Skeletal muscle cell (primary cell): ENCODE measurements at regions not wholly inside any gene's neighbourhood (a gene's known extent, or its start where the extent isn't known, plus 50 kb on each side); places are given as distances from the start of the nearest gene placed in this dataset.
"Not testable (repeated sequence)": the region's sequence is repeated elsewhere in the genome, so short reads cannot be mapped to it uniquely, and the experiment has no call there.

Experiments used
- DNase-seq: peaks from one replicate; pipeline ENCODE4 v3.0.0-alpha.2; 2010; ENCODE audit warnings: low read depth
- H3K4me3 ChIP-seq: 2 replicates; pipeline ENCODE4 v1.5.1; 2011; ENCODE audit warnings: low read depth, mild to moderate bottlenecking, control low read depth, low read length, moderate library complexity

GRCh38 chr2:39849982-39850526 is 71.0 kb upstream of the THUMPD2 start:
- H3K4me3 ChIP-seq: no peak overlapping the region
- no peak for DNase-seq

GRCh38 chr2:39849064-39849463 is 70.0 kb upstream of the THUMPD2 start:
- DNase-seq: no peak
- no peak overlapping the region for H3K4me3 ChIP-seq

- H3K4me3 ChIP-seq: no peak overlapping the region
- no peak for DNase-seq
Observed at GRCh38 chr2:39845460-39846146, 66.5 kb upstream of the THUMPD2 start.

GRCh38 chr2:39839261-39839848 is 60.3 kb upstream of the THUMPD2 start:
- no peak for DNase-seq
- no peak overlapping the region for H3K4me3 ChIP-seq

GRCh38 chr2:39838589-39838988 is 59.5 kb upstream of the THUMPD2 start:
- no peak for DNase-seq
- no peak overlapping the region for H3K4me3 ChIP-seq

GRCh38 chr2:39837856-39838453 is 58.9 kb upstream of the THUMPD2 start:
- DNase-seq: no peak
- no peak overlapping the region for H3K4me3 ChIP-seq

GRCh38 chr2:39836638-39837037 is 57.6 kb upstream of the THUMPD2 start:
- DNase-seq: no peak
- H3K4me3 ChIP-seq: no peak overlapping the region

GRCh38 chr2:39834426-39834825 is 55.4 kb upstream of the THUMPD2 start:
- no peak for DNase-seq
- H3K4me3 ChIP-seq: no peak overlapping the region

GRCh38 chr2:39830610-39831009 is 51.6 kb upstream of the THUMPD2 start:
- not testable (repeated sequence) for DNase-seq, H3K4me3 ChIP-seq
